Midbrain (tissue), 1 donor: ENCODE measurements at regions not wholly inside any gene's neighbourhood (a gene's known extent, or its start where the extent isn't known, plus 50 kb on each side); places are given as distances from the start of the nearest gene placed in this dataset.

Experiments used
- DNase-seq: peaks from one replicate; lab custom pipeline; 2025; lab: John Stamatoyannopoulos, UW

GRCh38 chr1:58890609-58891008 lies 106.8 kb upstream of the JUN start:
- DNase-seq, result no peak

- DNase-seq, result no peak
These were observed 107.5 kb upstream of the JUN start for GRCh38 chr1:58891347-58891746.

DNA sequence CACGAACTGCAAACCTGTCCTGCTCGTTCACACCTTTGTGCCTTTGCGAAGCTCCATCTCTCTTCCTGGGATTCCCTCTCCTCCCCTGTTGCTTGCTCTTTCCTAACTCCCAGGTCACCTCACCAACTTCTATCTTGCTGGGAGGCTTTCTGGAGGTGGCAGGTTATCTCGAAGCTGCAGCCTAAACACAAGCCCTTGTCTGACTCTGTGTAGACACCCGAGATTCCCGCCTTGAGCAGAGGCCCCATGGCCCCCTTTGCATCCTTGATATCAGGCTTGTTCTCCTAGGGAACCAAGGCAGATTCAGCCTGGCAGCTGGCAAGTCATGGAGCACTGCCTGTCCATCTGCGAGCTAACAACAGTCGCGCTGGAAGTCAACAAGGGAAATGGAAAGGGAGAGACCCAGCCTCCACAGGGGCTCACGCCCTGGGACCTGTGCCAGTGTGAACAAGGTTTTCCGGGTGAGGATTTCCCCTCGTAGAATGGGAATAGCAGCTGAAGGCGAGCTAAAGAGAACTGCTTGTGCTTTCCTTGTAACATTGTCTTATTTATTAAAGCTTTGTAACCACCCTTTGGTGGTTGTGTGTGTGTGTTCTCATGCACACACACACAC lies 109.5 kb upstream of the JUN start:
- DNase-seq, result no peak

DNA sequence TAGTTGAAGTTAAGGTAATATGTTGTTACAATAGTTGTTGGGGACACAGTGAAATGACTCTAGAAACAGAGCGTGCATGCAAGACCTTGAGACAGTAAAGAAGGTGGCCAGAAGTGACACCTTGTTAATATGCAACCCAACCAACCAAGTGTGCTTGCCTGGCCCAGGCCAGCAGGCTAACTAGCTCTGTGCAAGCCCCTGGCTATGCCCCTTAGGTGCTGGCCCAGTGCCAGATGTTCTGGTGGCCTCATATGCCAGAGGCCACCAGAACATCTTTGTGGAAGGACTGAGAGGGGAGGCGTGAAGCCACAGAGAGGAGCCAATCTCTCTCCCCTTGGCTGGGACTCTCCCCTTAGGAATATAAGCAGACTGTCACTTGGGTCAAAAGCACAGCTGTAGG lies 111.2 kb upstream of the JUN start:
- no peak for DNase-seq

DNA sequence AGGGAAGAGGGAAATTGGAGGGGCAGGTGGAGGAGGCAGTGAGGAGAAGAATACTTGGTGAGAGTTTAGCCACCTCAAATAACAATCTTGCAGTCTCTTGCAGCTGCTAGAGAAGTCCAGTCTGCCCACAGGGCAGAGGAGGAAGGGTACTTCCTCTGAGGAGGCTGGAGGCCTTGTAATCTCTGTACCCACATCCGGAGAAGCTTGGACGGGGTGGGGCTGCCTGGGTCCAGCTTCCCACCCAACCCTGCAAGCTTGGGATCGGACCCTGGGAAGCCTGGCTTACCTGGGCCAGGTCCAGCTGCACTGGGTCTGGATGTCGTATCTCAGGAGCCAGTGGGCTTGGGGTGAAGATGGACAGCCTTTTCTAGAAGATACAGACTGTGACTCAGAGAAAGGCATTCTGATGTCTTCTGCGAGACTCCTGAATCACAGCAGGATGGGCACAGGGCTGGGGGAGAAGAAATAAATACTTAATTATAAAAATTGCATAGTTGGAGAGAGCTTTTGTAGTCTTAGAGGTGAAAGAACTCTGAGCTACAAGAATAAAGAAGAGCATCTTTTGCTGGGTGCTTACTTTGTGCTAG lies 111.8 kb upstream of the JUN start:
- DNase-seq, result no peak

DNA sequence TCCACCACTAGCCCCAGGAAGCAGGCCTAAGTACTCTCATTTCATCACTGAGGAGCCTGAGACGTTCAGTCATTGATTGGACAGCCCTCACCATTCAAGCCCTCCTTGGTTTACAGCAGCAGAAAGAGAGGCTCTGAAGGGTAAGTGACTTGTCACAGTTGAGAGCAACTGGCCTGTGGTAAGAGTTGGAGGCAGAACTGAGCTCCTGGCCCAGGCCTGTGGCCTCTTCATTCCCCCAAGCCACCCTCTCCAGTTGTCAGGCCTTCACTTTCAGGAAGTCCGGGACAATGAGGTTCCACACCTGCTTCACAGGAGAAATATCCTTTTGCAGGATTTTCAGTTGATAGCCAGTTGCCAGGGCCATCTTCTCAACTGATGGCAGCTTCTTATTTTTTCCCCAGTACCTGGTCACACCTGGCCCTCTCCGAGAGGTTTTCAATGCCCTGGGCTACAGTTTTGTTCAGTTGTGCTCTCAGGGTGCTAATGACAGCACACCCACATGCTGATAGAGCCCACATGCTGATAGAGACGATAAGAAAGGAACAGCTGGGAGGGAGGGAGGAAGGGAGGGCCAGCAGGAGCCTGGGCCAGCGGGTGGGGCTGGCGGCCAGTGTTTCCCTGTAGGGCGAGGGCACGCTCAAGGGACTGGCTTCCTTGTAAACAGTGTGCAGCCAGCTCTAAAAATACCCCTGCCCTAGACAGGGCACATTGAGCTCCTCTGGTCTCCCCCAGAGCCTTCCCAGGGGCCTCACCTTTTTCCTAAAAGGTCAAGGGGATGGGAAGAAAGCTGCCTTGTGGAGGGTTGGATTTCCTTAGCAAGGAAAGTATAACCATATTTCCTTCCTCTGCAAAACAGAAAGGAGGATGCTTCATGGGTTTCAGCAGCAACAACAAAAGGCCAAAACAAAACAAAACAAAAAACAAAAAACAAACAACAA lies 112.7 kb upstream of the JUN start:
- DNase-seq, result peak; percentile 13

GRCh38 chr1:58898739-58899586 lies 115.1 kb upstream of the JUN start:
- no peak for DNase-seq

DNA sequence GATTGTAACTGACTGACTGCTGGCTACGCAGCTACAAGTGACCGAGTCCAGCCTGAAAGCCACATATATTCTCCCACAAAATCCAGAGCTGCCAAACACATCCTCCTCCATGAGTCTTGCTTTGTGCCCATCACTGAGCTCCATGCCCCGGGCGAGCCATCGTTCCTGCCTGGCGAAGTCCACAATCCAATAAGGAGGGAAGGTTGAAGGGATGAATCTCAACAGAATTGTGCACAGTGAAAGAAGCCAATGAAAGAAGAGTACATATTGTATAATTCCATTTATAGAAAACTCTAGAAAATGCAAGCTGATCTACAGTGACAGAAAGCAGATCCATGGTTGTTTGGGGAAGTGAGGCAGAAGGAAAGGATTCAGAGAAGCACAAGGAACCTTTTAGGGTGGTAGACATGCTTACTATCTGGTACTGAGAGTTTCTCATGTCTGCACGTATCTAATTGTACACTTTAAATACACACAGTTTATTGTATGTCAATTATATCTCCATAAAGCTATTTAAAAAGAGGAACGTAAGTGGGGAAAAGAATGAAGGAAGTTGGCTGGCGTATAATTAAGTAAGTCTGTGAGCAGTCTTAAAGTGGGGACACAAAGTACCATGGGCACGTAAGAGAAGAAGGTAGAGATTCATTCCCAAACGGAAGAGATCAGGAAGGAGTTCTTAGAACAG lies 115.9 kb upstream of the JUN start:
- no peak for DNase-seq

GRCh38 chr1:58900396-58900795 lies 116.5 kb upstream of the JUN start:
- peak; percentile 23 for DNase-seq

DNA sequence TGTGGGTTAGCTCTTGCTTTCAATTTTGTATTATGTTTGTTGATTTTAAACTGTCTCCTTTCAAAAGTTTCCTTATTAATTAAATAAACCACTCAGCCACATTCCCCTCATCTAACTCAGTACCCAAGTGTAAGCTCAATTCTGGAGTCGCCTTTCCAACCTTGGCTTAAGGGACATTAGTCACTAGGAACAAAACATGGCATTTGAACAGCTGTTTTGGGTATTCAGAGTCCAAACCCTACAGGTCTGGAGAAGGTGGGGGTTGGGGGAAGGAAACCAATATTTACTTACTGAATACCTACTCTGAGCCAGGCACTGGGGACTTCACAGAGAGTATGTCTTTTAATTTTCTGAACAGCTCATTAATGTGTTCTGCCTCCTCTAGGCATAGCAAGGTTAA lies 117.2 kb upstream of the JUN start:
- DNase-seq, result no peak

DNA sequence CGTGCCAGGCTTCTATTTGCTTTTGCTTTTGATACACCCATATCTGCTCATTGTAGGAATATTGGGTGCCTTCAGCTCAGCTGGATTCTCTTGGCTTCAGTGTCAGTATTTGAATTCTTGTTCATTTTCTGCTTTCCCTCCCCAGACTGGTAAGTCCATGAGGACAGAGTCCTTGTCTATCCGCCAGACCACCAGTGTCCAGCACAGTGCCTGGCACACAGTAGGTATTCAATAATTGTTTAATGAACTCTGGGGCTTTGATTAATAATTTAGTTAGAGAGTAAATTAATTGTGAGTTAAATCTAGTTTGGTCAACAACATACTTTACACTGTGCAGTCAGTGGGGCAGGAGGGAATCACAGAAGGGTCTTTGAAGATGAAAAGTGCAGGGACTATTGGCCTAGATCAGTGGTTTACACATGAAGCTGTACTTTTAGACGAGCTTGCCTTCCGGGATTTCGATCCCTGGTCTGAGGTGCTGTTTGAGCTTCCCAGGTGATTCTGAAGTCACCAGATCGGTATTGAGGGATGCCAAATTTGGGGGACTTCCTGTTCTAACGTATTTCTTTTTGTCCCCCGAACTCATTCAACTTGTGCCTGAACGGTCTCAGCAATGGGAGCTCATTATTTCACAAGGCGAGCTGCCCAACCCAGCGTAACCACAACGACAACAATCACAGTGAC lies 119.1 kb upstream of the JUN start:
- DNase-seq, result no peak

DNA sequence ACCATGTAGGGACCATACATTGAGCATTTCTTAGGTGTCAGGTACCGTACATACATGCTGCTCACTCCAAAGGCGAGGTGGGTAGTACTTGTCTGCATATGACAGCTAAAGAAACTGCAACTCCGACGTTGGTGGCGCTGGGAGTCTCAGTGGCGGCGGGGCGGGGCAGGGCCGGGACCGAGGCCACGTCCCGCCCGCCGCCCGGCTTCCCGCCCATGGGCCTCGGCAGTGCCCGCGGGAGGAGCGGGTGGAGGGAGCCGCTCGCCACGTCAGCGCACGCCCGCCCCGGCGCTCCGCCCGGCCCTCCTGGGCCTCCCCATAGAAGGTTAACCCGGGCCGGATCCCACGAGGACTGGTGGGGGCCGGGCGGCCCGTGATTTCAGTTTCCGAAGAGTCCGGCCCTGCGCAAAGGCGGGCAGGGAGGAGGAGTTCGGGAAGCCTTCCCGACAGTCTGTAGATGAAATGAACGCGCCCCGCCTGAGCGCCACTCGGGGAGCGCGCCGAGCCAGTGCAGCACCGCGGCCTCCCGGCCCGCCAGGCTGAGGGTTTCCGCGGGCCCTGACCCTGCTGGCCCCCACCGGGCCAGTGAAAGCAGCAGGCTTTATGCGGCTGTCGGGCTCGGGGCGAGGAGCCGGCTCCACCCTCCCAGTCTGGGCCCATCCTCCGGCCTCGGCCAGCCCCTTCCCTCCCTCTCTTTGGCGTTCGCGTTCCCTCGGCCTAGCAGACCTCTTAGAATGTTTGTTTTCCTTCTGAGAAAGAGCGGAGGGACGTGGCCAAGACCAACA lies 119.9 kb upstream of the JUN start:
- peak; percentile 89 for DNase-seq

DNA sequence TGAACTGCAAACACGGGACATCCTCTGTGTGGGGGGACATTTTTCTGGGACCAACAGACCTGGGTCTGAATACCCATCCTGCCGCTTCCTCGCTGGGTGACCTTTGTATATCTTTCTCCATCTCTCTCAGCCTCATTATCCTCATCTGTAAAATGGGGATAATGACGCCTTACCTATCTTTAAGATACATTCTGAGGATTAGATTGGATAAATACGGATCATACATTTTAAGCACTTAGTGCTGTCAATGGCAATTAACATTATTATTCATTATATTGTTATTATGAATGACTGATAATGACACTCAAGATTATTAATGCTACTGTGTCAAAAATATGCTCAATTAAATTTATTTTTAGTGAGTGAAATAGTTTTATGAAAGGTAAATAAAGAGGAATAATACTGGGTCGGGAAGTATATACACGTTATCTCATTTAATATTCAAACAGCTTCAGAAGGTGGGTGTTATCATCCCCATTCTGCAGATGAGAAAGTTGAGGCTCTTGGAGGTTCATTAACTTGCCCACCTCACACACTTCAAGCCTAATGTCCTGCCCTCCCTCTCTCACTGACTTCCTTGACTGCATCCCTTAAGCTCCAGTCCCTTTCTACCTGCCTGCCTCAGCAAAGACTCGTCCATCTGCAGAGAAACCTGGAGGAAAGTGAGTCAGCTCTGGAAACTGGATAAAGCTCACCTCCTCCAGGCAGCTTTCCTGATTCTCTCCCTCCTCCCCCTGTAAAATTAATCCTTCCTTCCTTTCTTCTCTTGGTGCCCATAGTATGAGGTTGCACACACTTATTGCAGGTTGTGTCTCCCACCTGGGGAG lies 120.7 kb upstream of the JUN start:
- DNase-seq, result no peak

DNA sequence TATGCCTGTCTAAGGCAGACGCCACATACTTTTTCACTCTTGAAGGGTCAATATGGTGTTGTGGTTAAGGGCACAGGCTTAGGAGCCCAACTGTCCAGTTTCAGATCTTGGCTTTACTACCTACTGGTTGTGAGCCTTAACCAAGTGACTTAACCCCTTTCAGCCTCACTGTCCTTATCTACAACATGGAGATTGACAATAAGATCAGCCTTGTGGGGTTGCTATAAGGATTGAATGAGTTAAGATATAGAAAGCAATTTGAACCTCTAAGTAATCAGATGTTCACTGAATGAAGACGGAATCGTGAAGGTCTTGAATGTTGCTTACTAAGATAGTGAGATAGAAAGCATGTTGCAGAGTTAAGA lies 121.3 kb upstream of the JUN start:
- DNase-seq, result no peak

- DNase-seq, result no peak
These were observed 121.9 kb upstream of the JUN start for GRCh38 chr1:58905628-58906221.

GRCh38 chr1:58907398-58907797 lies 123.6 kb upstream of the JUN start:
- DNase-seq, result no peak

DNA sequence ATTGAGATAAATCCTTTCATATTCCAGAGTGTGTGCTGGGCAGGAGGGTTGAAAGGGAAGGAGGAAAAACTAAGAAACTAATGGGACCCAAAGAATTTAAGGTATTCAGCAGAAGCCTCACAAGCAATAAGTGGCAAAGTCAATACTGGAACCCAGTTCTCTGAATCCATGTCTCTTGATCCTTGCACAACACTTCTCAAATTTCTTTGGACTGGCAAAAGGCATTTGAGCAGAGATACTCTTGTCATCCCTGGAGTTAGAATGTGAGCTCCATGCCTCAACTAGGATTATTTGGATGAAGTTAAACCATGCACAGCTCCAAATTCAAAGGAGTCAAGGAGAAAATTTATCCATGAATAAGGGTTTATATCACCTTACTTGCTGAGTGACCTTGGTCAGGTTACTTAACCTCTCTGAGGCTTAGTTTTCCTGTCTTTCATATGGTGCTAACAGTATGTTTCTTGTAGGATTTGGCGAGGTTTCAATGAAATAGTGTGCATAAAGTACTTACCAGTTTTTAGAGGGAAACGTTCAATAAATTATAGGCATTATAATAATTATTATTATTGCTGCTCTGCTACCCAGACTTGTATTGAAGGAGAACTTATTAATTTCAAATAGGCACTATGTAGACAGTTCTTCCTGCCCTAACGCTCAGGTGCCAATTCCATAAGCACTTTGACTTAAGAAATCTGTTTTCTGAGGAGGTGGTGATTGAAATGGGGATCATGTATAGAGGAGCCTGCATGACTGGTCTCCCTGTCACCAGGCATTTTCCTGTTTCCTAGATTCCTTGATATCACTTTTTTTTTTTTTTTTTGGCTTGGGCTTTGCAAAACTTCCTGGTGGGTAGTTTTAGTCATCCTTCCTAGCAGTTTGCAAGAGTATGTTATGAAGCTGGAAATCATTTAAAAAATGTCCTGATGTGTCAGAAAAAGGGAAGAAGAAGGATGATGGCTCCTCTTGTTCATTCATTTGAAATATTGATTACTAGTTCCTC lies 125.0 kb upstream of the JUN start:
- DNase-seq, result no peak
